GM12874 (cell line): ENCODE measurements at regions not wholly inside any gene's neighbourhood (a gene's known extent, or its start where the extent isn't known, plus 50 kb on each side); places are given as distances from the start of the nearest gene placed in this dataset.

Experiments
- TF ChIP-seq, protein P1 (sequence below): IDR thresholded peaks from 2 replicates; pipeline ENCODE4 v1.5.1; 2011; ENCODE audit warnings: low read depth, mild to moderate bottlenecking, control low read depth, low read length, moderate library complexity; ENCODE audit not compliant: insufficient read depth

DNA sequence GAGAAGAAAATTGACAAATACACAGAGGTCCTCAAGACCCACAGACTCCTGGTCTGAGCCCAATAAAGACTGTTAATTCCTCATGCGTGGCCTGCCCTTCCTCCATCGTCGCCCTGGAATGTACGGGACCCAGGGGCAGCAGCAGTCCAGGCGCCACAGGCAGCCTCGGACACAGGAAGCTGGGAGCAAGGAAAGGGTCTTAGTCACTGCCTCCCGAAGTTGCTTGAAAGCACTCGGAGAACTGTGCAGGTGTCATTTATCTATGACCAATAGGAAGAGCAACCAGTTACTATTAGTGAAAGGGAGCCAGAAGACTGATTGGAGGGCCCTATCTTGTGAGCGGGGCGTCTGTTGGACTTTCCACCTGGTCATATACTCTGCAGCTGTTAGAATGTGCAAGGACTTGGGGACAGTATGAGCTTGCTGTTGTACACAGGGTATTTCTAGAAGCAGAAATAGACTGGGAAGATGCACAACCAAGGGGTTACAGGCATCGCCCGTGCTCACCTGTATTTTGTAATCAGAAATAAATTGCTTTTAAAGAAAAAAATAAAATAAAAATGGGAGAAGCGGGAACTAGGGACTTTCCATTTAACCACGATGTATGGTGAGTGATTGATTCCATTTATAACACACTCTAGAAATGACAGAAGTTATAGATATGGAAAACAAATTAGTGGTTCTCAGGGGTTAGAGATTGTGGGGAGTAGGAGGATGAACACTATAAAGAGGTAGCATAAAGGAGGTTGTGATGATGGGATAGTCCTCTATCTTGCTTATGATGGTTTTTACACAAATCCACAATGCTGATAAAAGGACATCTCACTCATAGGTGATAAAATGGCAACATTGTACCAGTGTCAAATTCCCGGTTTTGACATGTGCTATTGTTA is 244.7 kb downstream of the MRPL39 start:
- TF ChIP-seq, protein P1, sequence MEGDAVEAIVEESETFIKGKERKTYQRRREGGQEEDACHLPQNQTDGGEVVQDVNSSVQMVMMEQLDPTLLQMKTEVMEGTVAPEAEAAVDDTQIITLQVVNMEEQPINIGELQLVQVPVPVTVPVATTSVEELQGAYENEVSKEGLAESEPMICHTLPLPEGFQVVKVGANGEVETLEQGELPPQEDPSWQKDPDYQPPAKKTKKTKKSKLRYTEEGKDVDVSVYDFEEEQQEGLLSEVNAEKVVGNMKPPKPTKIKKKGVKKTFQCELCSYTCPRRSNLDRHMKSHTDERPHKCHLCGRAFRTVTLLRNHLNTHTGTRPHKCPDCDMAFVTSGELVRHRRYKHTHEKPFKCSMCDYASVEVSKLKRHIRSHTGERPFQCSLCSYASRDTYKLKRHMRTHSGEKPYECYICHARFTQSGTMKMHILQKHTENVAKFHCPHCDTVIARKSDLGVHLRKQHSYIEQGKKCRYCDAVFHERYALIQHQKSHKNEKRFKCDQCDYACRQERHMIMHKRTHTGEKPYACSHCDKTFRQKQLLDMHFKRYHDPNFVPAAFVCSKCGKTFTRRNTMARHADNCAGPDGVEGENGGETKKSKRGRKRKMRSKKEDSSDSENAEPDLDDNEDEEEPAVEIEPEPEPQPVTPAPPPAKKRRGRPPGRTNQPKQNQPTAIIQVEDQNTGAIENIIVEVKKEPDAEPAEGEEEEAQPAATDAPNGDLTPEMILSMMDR: no peak

DNA sequence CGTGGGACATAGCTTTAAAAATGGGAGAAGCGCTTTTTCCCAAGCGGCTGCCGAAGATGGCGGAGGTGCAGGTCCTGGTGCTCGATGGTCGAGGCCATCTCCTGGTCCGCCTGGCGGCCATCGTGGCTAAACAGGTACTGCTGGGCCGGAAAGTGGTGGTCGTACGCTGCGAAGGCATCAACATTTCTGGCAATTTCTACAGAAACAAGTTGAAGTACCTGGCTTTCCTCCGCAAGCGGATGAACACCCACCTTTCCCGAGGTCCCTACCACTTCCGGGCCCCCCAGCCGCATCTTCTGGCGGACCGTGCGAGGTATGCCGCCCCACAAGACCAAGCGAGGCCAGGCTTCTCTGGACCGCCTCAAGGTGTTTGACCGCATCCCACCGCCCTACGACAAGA is 245.5 kb downstream of the MRPL39 start:
- TF ChIP-seq, protein P1: no peak

DNA sequence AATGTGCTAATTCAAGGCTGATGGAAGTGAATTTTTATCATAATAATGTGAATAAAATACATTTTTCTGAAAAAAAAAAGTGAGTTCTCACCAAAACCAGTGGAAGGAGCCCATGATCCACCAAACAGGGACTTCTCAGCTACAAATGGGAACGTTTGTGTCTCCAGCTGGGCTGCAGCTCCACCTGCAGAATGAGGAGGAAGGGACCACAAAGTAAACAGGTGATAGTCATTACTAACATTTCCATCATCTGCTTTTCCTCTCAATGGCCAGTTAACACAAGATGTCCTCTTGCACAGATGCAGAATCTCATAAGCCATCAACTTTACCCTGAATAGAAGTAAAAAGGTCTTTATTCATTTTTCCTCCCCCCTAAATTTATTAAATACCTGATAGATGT is 246.2 kb downstream of the MRPL39 start:
- TF ChIP-seq, protein P1: no peak

- TF ChIP-seq, protein P1: peak; percentile 27; the same call in 1 of the 2 replicates
Observed at GRCh38 chr21:25360593-25360992, 246.7 kb downstream of the MRPL39 start.

DNA sequence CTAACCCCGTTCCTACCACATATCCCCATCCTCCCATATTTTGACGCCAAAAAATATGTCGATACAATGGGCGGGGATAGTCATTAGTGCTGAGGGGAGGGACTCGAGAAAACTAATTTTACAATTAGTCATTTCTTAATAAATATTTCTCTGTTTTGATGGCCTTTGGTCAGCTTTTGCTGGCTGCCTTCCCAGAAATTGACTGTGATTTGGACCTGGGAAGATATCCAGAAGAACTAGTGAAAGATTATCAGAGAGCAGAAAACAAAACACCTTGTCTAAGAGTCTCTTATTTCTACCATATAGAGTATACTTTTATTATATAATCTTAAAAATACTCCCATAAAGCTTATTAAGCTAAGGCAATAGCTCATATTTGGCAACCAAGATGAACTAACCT is 247.6 kb downstream of the MRPL39 start:
- TF ChIP-seq, protein P1: no peak

DNA sequence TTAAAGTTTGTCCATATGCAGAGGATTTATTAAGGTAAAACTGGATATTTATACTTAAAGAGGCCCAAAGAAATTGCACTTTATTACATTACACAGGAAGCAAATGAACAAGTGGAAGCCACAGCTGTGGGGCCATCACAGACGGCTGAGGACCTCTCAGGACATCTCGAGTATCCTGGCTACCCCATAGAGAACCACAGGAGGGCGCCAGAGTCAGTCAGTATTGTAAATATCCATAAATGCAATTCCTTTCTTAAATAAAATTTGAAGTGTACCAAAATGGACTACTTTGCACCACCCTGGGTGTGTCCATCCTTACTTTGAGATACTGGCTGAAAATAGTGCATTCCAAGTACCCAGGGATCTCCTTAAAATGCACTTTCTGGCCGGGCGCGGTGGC is 257.2 kb downstream of the MRPL39 start:
- TF ChIP-seq, protein P1: peak; percentile 54

GRCh38 chr21:25343774-25344545 is 263.3 kb downstream of the MRPL39 start:
- TF ChIP-seq, protein P1: no peak
